Urothelium cell line (cell line): ENCODE measurements at regions not wholly inside any gene's neighbourhood (a gene's known extent, or its start where the extent isn't known, plus 50 kb on each side); places are given as distances from the start of the nearest gene placed in this dataset.

Source experiments
- DNase-seq: peaks from one replicate; pipeline ENCODE4 v3.0.0; 2011; ENCODE audit warnings: low spot score, mixed read lengths
- FAIRE-seq: peaks from 2 replicates; lab custom pipeline; 2011; peaks lifted over from hg19 to GRCh38; lab: Jason Lieb, UNC

- FAIRE-seq (no peak), DNase-seq (no peak)
Measured at GRCh38 chr5:89041976-89042375, 159.0 kb upstream of the MEF2C start.

GRCh38 chr5:89041249-89041779 is 158.3 kb upstream of the MEF2C start:
- FAIRE-seq = no peak
- DNase-seq = no peak

- FAIRE-seq (no peak), DNase-seq (peak; percentile 22)
Measured at GRCh38 chr5:89036704-89037489, 153.9 kb upstream of the MEF2C start.

- DNase-seq (no peak), FAIRE-seq (no peak)
Measured at GRCh38 chr5:89036166-89036565, 153.2 kb upstream of the MEF2C start.

GRCh38 chr5:89034588-89034987 is 151.6 kb upstream of the MEF2C start:
- FAIRE-seq (no peak), DNase-seq (peak; percentile 9)

- no peak for DNase-seq
- no peak for FAIRE-seq
Measured at GRCh38 chr5:89030798-89031197, 147.8 kb upstream of the MEF2C start.

GRCh38 chr5:89028595-89029285 is 145.8 kb upstream of the MEF2C start:
- DNase-seq (no peak), FAIRE-seq (no peak)

GRCh38 chr5:89024045-89024444 is 141.1 kb upstream of the MEF2C start:
- no peak for FAIRE-seq
- DNase-seq = no peak

GRCh38 chr5:89020926-89021610 is 138.1 kb upstream of the MEF2C start:
- FAIRE-seq (no peak), DNase-seq (no peak)

GRCh38 chr5:89016741-89017303 is 133.8 kb upstream of the MEF2C start:
- DNase-seq = no peak
- FAIRE-seq = no peak

GRCh38 chr5:89015409-89015808 is 132.4 kb upstream of the MEF2C start:
- DNase-seq = no peak
- no peak for FAIRE-seq

GRCh38 chr5:89011778-89012711 is 129.1 kb upstream of the MEF2C start:
- FAIRE-seq (no peak), DNase-seq (no peak)

- no peak for FAIRE-seq
- DNase-seq = no peak
Measured at GRCh38 chr5:89010512-89010911, 127.5 kb upstream of the MEF2C start.

GRCh38 chr5:89008291-89008690 is 125.3 kb upstream of the MEF2C start:
- no peak for FAIRE-seq
- no peak for DNase-seq

- FAIRE-seq = no peak
- DNase-seq = no peak
Measured at GRCh38 chr5:89005990-89006389, 123.0 kb upstream of the MEF2C start.

- no peak for FAIRE-seq
- DNase-seq = no peak
Measured at GRCh38 chr5:89004379-89004778, 121.4 kb upstream of the MEF2C start.

- DNase-seq = no peak
- FAIRE-seq = no peak
Measured at GRCh38 chr5:89003563-89004036, 120.6 kb upstream of the MEF2C start.

GRCh38 chr5:88999853-89000252 is 116.9 kb upstream of the MEF2C start:
- no peak for FAIRE-seq

GRCh38 chr5:88997937-88998336 is 115.0 kb upstream of the MEF2C start:
- FAIRE-seq (no peak), DNase-seq (no peak)

More at GRCh38 chr5:88999853-89000252, 116.9 kb upstream of the MEF2C start:
- DNase-seq = no peak

- no peak for DNase-seq
- FAIRE-seq = no peak
Measured at GRCh38 chr5:88984040-88984439, 101.1 kb upstream of the MEF2C start.
